Heart left ventricle (tissue), 16 donors: ENCODE measurements at regions not wholly inside any gene's neighbourhood (a gene's known extent, or its start where the extent isn't known, plus 50 kb on each side); places are given as distances from the start of the nearest gene placed in this dataset.

ENCODE experiments used
- ATAC-seq, 4 donors: fragments of 200-7000 bp; cut with Tn5 transposase; one replicate each; pipeline ENCODE4 v1.9.1; 2020 to 2022; ENCODE audit warnings: moderate library complexity in 4 of 4, mild to moderate bottlenecking in 3 of 4, moderate number of reproducible peaks in 1 of 4
- DNase-seq, 5 donors: peaks; one replicate each; pipeline ENCODE4 v3.0.0-alpha.2; 2020
- H3K27ac ChIP-seq, 12 donors: fragments of 200-600 bp; sonication (generic) in 4 of 12; one replicate each; pipeline versions ENCODE4 v1.5.0 to v1.8.0; 2016 to 2022; ENCODE audit warnings: mild to moderate bottlenecking in 2 of 12
- H3K27me3 ChIP-seq, 9 donors: fragments of 200-600 bp; sonication (generic) in 2 of 9; one replicate each; pipeline versions ENCODE4 v1.5.1 to v1.8.0; 2016 to 2022; ENCODE audit warnings: mild to moderate bottlenecking in 3 of 9
- H3K36me3 ChIP-seq, 9 donors: fragments of 200-600 bp; sonication (generic) in 2 of 9; one replicate each; pipeline versions ENCODE4 v1.5.0 to v1.8.0; 2018 to 2022; ENCODE audit warnings: mild to moderate bottlenecking in 2 of 9
- H3K4me1 ChIP-seq, 12 donors: fragments of 200-600 bp; sonication (generic) in 4 of 12; one replicate each; pipeline versions ENCODE4 v1.5.0 to v1.8.0; 2016 to 2022; ENCODE audit warnings: mild to moderate bottlenecking in 3 of 12
- H3K4me3 ChIP-seq, 12 donors: fragments of 200-600 bp; sonication (generic) in 4 of 12; one replicate each; pipeline versions ENCODE4 v1.5.0 to v1.8.0; 2017 to 2022; ENCODE audit warnings: mild to moderate bottlenecking in 9 of 12, moderate library complexity in 4 of 12
- H3K9me3 ChIP-seq, 12 donors: fragments of 200-600 bp; sonication (generic) in 4 of 12; one replicate each; pipeline versions ENCODE4 v1.5.0 to v1.8.0; 2016 to 2022; ENCODE audit warnings: mild to moderate bottlenecking in 1 of 12
- POLR2A ChIP-seq, 2 donors: fragments of 450-650 bp; IDR thresholded peaks; one replicate each; pipeline ENCODE4 v1.6.1; 2017; ENCODE audit warnings: antibody characterized with exemption in 2 of 2, mild to moderate bottlenecking in 2 of 2, moderate library complexity in 2 of 2
- WGBS, 4 donors: extraction: QIAGEN DNeasy Blood & Tissue Kit in 2 of 4; methylation state at CpG; one replicate each; pipeline versions ENCODE4 v1.1.5 to v1.1.7; 2013 to 2018; 5-methylcytosine and 5-hydroxymethylcytosine counted together
- intact Hi-C, 10 donors: fragments of 100-400 bp; cut with DNase I; formaldehyde crosslinking; loops; one replicate each; pipeline versions ENCODE4 v1.11.1 to v1.14.2; 2022
- TF ChIP-seq, protein P1 (sequence below), 12 donors: fragments of 200-600 bp; sonication (generic) in 4 of 12; IDR thresholded peaks; one replicate each; pipeline versions ENCODE4 v1.5.0 to v1.8.0; 2018 to 2022; ENCODE audit warnings: antibody characterized with exemption in 12 of 12, mild to moderate bottlenecking in 5 of 12
- donor health status: ischemic (EF 13 %, LVEDD 7.1; RV severe dilation, severe dysfunction).
- donor health status: healthy with polysubstance abuse.
- donor health status: DM: no; HTN: yes; CAD: no.
- donor health status: DM: no; HTN: no; CAD: no.
- donor health status: ischemic (EF 25% LVEDD 6.9; RV normal size, moderate dysfunction).
- donor health status: ischemic (EF 25% LVEDD 5.7; RV mildly dilated, moderate dysfunction).
- donor health status: healthy.
- donor health status: DM: yes; HTN: yes; CAD: no.
- donor health status: ischemic (EF 35%, LVEDD 5.7; RV mildly dilated, moderate dysfunction).
- donor health status: nonischemic (EF 11% LVEDD 7.7; RV severe dilation, severe dysfunction).
- donor health status: DM: yes; HTN: yes; CAD: no.
- donor health status: PGD.
- donor health status: ischemic (EF 29% LVEDD 5.4; RV normal size, mild dysfunction).
- donor health status: nonischemic (EF 23%, LVEDD 6.1; RV moderate dilation, normal function).

DNA sequence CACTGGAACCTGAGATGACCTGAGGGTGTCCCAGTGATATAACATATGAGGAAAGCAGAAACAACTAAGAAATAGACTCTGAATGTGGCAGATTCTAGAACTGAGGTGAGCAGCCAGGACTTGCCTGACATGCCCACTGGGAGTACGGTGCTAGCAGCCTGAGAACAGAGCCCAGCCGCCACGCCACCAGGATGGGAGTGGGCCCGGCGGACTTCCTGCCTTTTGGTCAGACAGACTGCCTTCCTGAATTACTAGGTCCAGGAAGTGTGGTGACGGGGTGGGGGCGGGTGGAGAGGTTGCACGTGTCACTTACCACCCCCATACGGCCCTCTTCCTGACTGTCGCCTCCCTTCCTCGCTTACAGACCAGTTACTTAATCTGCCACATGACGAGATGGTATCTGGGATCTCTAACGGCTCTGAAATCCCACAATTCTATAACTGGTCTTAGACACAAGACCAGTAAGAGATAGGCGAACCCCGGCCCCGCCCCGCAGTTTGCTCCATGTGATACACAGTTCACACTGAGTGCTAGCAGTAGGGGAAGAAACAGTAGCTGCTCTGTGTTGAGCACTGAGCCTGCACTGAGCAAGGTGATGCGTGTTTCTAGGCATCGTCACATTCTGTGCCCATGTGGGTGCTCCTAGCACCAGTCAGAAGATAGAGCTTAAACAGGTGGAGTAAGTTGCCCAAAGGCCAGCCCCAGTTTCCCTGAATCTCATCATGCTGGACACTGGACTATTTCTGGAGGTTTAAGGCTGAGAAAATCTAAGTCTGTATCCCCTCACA lies 95.7 kb downstream of the CPN2 start:
- DNase-seq: peak; percentile 82 to 89 (median 88)
- H3K4me1 ChIP-seq: peaks cover 0 to 32% (median 18%) of the 10 kb centered on the region in 12 donors
- TF ChIP-seq POLR2A (IDR thresholded peaks at IDR 0.05): no peak
- TF ChIP-seq, protein P1, sequence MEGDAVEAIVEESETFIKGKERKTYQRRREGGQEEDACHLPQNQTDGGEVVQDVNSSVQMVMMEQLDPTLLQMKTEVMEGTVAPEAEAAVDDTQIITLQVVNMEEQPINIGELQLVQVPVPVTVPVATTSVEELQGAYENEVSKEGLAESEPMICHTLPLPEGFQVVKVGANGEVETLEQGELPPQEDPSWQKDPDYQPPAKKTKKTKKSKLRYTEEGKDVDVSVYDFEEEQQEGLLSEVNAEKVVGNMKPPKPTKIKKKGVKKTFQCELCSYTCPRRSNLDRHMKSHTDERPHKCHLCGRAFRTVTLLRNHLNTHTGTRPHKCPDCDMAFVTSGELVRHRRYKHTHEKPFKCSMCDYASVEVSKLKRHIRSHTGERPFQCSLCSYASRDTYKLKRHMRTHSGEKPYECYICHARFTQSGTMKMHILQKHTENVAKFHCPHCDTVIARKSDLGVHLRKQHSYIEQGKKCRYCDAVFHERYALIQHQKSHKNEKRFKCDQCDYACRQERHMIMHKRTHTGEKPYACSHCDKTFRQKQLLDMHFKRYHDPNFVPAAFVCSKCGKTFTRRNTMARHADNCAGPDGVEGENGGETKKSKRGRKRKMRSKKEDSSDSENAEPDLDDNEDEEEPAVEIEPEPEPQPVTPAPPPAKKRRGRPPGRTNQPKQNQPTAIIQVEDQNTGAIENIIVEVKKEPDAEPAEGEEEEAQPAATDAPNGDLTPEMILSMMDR (IDR thresholded peaks at IDR 0.05): peak in 1 of 12 donors; percentile 14
- intact Hi-C loops: loop anchor here in 1 of 10 donors (10.0 kb wide), 1 partner anchor 251 kb away; no protein-coding TSS in a partner anchor
- peak overlapping the region in 1 of 12 donors; percentile 34 for H3K4me3 ChIP-seq
- peak; percentile 61 to 91 (median 79) for ATAC-seq
- H3K36me3 ChIP-seq: no peaks in the 10 kb centered on the region
- WGBS, 4 donors: 36 to 52% (median 41%) methylated on average over 19 of the region's 19 CpGs
- H3K27me3 ChIP-seq: no peaks in the 10 kb centered on the region
- peak overlapping the region in 9 of 12 donors; percentile 7 to 73 (median 62) for H3K27ac ChIP-seq
- peaks cover 0 to 10% (median 6%) of the 10 kb centered on the region in 12 donors for H3K9me3 ChIP-seq

DNA sequence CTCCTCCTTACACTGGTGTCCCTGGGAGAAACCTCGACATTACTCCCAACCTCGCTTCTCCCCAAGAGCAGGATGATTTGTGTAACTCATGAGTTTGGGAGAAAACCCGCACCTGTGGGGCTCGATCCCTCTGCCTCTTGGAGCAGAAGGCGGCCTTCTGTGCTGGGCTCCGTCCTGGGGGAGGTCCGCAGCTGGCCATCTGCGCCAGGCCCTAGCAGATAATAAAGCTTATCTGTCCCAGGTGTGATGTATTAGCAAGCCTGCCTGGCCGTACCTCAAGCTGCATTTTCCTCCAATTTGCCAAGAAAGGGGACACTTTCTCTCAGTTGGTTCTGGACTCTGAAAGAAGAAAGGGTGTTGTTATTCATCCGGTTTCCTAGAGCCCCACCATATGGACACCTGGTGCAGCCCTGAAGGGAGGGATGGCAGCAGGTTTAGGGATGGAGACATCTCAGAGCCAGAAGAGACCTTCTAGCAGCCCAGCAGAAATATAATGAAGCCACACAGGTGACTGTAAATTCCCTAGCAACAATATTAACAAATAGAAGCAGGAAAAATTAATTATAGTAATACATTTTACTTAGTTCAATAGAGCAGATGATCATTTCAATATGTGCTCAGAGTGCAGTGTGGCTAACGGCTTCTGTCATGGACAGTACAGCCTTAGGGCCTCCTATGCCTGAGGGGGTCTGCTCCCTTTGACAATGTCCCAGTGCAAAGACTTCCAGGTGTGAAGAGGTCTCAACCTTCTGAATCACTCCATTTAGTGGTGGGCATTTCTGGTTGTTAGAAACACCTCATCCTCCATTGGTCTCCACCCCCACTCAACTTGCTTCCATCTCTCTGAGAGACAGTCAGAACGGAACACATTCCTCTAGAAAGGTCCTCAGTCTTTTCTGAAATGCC lies 94.8 kb downstream of the CPN2 start:
- peak in 1 of 5 donors; percentile 17 for DNase-seq
- no peak overlapping the region for H3K4me3 ChIP-seq
- WGBS, 4 donors: 92 to 97% (median 93%) methylated on average over 12 of the region's 12 CpGs
- peaks cover 0 to 24% (median 9%) of the 10 kb centered on the region in 12 donors for H3K4me1 ChIP-seq
- H3K27me3 ChIP-seq: no peaks in the 10 kb centered on the region
- H3K27ac ChIP-seq: peak overlapping the region in 9 of 12 donors; percentile 7 to 73 (median 62)
- intact Hi-C loops: loop anchor here in 1 of 10 donors (10.0 kb wide), 1 partner anchor 251 kb away; no protein-coding TSS in a partner anchor
- no peaks in the 10 kb centered on the region for H3K36me3 ChIP-seq
- no peak for TF ChIP-seq POLR2A (IDR thresholded peaks at IDR 0.05)
- TF ChIP-seq, protein P1 (IDR thresholded peaks at IDR 0.05): no peak
- H3K9me3 ChIP-seq: peaks cover 0 to 10% (median 6%) of the 10 kb centered on the region in 12 donors
- ATAC-seq: no peak

GRCh38 chr3:194257151-194257621 lies 93.9 kb downstream of the CPN2 start:
- H3K27me3 ChIP-seq: no peaks in the 10 kb centered on the region
- no peak overlapping the region for H3K4me3 ChIP-seq
- intact Hi-C loops: loop anchor here in 1 of 10 donors (10.0 kb wide), 1 partner anchor 252 kb away; no protein-coding TSS in a partner anchor
- DNase-seq: peak in 1 of 5 donors; percentile 16
- peaks cover 0 to 10% (median 6%) of the 10 kb centered on the region in 12 donors for H3K9me3 ChIP-seq
- H3K4me1 ChIP-seq: peaks cover 0 to 21% (median 7%) of the 10 kb centered on the region in 12 donors
- no peak for ATAC-seq
- H3K36me3 ChIP-seq: no peaks in the 10 kb centered on the region
- H3K27ac ChIP-seq: no peak overlapping the region
- 95 to 98% (median 96%) methylated on average over 8 of the region's 8 CpGs for WGBS, 4 donors
- TF ChIP-seq, protein P1 (IDR thresholded peaks at IDR 0.05): no peak
- no peak for TF ChIP-seq POLR2A (IDR thresholded peaks at IDR 0.05)
